HG02884 (cell line): ENCODE measurements at regions not wholly inside any gene's neighbourhood (a gene's known extent, or its start where the extent isn't known, plus 50 kb on each side); places are given as distances from the start of the nearest gene placed in this dataset.

Source experiments
- ATAC-seq: cut with Tn5 transposase; IDR thresholded peaks from one replicate; pipeline ENCODE4 v1.9.1; 2021; ENCODE audit warnings: mild to moderate bottlenecking, moderate library complexity; ENCODE audit not compliant: unreplicated experiment

GRCh38 chr5:113792806-113793205, 279.3 kb downstream of the YTHDC2 start:
- no peak for ATAC-seq

GRCh38 chr5:113794981-113795380, 281.5 kb downstream of the YTHDC2 start:
- ATAC-seq = no peak

GRCh38 chr5:113800686-113801085, 287.2 kb downstream of the YTHDC2 start:
- no peak for ATAC-seq

DNA sequence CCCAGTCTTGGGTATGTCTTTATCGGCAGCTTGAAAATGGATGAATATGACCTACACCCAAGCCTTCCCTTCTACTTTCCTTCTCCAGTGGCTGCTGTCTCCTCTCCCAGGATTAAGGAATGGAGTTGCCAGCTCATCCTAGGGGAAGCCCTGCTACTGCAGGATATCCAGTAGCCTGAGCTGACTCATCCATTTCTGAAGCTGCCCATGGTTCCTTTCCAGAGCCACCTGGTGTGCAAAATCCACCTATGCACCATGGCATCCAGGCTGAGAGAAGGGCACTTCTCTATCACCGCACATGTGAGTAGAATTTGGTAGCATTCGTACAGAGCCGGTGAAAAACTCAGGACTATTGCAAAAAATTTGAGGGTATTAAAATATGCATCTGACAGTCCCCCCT, 290.8 kb downstream of the YTHDC2 start:
- ATAC-seq = no peak

DNA sequence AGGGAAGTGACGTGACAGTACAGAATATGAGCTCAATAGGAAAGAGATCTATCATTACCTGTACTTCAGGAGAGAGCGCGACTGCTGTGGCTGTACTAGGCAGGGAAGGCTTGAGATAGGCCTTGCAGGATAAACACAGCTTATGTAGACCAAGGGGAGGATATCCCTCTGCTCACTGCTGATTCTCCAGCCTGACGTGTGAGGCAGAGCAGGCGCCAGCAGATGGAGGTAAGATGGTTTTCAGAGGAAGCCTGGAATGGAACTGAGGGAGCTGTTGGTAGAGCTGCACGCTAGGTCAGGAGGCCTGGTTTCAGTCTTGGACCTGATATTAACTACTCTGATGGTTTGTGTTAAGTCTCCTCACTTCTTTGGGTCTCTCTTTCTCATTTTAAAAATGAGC, 291.4 kb downstream of the YTHDC2 start:
- ATAC-seq = no peak

DNA sequence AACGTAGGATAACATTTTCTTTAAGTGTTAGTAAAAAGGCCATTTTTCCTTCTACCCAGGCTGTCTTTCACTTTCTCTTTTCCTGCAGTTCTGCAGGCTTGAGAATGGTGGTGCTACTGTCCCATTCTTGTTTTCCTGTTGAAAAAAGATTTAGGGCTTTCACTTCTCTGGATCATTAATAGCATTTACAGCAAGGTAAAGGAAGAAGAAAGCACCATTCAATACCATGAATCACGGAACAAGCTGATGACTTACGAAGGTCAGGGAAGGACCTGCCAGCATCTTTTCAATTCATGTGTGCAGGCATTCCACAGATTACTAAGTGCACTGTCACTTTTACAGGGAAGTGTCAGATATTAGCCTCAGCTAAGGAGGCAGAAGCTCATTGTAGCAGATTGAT, 292.8 kb downstream of the YTHDC2 start:
- no peak for ATAC-seq

GRCh38 chr5:113806904-113807303, 293.4 kb downstream of the YTHDC2 start:
- ATAC-seq = no peak

DNA sequence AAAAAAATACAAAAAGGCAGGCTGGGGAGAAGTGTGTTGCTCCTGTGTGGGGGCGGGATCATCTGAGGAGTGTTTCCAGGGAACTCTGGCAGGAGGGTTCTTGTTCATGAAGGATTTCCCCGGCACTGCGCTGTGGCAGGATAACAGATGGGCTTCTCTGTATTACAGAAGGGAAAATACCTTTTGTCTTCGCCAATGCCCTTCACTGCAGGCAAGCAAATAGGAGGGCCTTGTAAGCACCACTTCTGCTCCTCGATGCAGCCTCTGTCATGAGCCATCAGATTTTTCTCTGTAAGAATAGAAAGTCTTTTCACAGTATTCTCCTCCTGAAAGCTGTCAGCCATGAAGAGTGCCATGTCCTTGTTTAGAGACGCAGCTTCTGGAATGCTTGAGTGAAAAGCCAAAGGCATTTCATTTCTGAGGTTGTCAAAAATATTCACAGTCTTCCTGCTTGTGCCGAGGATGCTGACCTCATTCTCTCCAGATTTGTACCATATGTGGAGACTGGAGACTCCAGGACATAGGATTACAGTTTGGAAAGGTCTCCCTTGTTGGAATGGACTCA, 294.0 kb downstream of the YTHDC2 start:
- ATAC-seq = no peak

DNA sequence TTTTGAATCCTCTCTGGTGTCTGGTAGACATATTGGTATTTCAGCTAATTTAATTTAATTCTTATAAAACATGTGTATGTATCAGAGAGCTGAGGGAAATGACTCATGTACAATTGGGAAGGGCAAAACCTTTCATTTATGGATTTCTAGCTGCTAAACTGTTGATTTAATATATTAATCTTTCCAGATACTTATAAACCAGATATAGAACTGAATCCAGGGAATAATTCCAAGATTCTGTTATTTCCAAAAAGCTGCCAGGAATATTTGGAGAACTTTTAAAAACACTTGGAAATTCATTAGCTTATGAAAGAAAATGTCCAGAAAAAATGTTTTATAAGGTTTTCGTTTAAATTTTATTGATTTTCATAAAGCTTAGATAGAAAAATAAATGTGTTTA, 295.5 kb downstream of the YTHDC2 start:
- no peak for ATAC-seq

GRCh38 chr5:113809626-113810025, 296.1 kb downstream of the YTHDC2 start:
- ATAC-seq = no peak

DNA sequence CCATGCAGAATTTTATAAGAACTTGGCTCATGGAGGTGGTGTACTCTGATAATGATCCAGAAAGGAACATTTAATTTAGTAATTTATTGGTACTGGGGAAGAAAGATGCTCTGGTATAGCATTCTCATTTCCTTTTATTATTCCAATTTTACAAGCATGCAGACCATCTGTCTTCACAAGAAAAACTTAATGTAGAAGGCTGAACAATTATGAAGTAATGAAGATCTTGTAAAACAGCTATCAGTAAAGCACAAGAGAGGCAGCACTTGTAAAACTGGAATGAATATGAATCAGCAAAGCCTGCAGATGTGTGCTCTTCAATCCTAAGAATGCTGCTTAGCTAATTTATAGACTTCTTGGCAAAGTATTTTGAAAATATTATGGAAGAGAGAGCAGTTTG, 300.0 kb downstream of the YTHDC2 start:
- no peak for ATAC-seq

- no peak for ATAC-seq
Observed at GRCh38 chr5:113817683-113818082, 304.2 kb downstream of the YTHDC2 start.

GRCh38 chr5:113823696-113824095, 310.2 kb downstream of the YTHDC2 start:
- ATAC-seq = no peak

DNA sequence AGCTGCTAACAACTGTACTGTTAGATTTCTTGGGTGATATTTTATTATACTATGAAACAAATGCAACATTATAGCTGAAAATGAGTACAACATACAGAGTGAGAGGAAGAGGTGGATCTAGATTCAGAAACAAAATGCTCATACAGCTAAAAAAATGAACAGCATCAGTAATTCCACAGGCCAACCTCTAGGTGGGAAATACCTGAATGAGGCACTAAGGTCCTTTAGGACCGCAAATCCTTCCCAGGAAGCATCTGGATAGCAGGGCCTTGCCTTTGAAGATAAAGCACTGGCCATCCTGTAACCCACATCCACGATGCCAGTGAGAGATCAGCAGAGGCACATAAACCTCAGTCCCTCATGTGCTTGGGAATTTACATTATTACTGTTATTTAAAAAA, 310.8 kb downstream of the YTHDC2 start:
- no peak for ATAC-seq

- ATAC-seq = no peak
Observed at GRCh38 chr5:113825176-113825575, 311.7 kb downstream of the YTHDC2 start.

DNA sequence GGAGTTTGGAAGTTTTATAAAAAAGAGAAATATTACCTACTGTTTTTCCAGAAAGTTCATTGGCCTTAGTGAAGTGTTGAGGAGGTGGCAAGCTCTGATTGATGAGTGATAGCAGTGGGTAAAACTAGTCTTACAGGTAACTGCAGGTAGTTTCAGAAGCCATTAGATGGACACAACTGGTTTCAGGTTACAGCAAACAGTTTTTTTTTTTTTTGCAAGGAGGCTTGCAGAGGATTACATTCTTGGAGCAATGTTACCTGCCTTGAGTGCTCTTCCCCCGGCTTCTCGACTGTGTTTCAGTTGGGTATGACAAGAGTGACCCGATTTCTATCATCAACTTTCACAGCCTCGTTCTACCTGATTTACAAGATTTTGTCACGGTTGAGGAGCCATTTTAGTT, 333.4 kb downstream of the YTHDC2 start:
- ATAC-seq = no peak

- no peak for ATAC-seq
Observed at GRCh38 chr5:113864437-113864836, 350.9 kb downstream of the YTHDC2 start.

DNA sequence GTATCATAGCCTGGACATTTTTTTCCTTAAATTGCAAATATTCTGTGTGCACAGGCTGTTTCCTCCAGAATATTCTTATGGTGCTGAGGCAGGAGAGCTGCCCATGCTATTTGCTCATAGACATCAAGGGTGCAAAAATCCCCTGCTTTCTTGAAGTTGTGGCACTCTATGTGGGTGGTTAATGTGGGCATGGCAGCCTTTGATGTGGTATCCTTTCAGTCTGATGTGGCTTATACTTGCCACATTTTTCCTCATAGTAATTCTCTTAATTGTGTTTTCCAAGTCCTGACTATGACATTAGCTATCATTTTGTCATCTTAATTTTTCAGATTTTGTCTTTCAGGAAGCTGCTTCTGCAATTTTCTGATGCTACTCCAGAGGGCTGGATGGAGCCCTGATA, 353.3 kb downstream of the YTHDC2 start:
- no peak for ATAC-seq

DNA sequence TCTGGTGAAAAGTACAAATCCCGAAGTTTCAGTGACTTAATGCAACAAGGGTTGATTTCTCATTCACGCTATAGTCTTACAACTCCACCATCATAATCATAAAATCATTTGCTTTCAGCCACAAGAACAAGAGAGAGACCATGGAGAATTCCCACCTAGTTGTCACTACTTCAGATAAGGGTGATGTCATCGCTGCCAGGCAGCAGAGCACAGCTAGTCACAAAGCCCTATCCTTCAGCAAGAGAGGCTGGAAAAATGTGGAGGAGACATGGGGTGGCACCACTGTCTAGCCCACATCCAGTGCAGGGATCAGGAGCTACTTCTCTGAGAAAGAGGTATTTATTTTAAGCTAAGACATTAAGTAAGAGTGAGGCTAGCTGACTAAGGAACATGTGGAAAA, 356.1 kb downstream of the YTHDC2 start:
- no peak for ATAC-seq

DNA sequence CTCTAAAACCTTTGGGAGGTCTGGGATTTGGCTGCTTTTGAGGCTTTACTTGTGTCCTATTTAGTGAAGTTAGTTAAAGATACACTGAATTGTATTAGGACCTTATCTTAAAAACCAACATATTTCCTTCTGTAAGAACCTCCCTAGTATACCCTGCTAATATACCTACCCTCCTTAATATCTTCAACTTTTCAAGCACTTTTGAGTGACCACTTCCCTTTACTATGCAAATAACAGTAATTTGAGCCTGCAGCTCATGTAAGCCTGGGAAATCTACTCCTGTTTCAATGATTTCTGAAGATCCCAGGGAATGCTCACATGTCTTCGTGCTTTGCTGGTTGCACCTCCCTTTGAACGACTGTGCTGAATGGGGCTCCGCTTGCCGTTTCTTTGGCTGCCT, 358.5 kb downstream of the YTHDC2 start:
- no peak for ATAC-seq

GRCh38 chr5:113875096-113875495, 361.6 kb downstream of the YTHDC2 start:
- ATAC-seq = no peak

- ATAC-seq = no peak
Observed at GRCh38 chr5:113891491-113891890, 378.0 kb downstream of the YTHDC2 start.

- no peak for ATAC-seq
Observed at GRCh38 chr5:113896789-113897188, 383.3 kb downstream of the YTHDC2 start.

- ATAC-seq = no peak
Observed at GRCh38 chr5:113897748-113898147, 384.3 kb downstream of the YTHDC2 start.
